ENCODE measurements at regions not wholly inside any gene's neighbourhood (a gene's known extent, or its start where the extent isn't known, plus 50 kb on each side); places are given as distances from the start of the nearest gene placed in this dataset.

GRCh38 chr5:67341478-67341877 lies 144.9 kb upstream of the CD180 start:
- TF ChIP-seq SREBF2 (IDR thresholded peaks at IDR 0.05) = no peak
- TF ChIP-seq MAFK (IDR thresholded peaks at IDR 0.05; ENCODE audit: partially characterized antibody) = no peak
- no peak for TF ChIP-seq PHF8 (IDR thresholded peaks at IDR 0.05; ENCODE audit: borderline replicate concordance, low read depth)
- no peak for TF ChIP-seq EP300 (IDR thresholded peaks at IDR 0.05)
